ENCODE measurements at regions not wholly inside any gene's neighbourhood (a gene's known extent, or its start where the extent isn't known, plus 50 kb on each side); places are given as distances from the start of the nearest gene placed in this dataset.

DNA sequence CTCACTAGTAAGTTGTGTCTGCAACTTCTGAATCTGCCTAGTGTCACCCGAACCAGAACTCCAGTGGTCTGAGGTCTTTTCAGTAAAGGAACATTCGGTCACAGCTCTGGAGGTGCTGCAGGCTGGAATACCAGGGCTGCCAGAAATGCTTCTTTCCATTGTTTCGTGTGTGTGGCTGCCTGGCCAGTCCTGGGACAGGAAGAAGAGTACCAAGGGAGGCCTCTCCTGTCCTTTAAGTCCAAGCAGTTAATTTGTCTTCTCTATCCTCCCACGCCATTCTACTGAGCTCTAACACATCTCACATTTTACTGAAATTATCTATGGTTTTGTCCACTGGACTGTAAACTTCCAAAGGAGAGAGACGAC is 196.0 kb downstream of the LNPK start:
- TF ChIP-seq POLR2A (IDR thresholded peaks at IDR 0.05) (no peak), CTCF (IDR thresholded peaks at IDR 0.05) (no peak)
